MM.1S (cell line): ENCODE measurements at regions not wholly inside any gene's neighbourhood (a gene's known extent, or its start where the extent isn't known, plus 50 kb on each side); places are given as distances from the start of the nearest gene placed in this dataset.

ENCODE experiments used
- EZH2phosphoT487 ChIP-seq: fragments of 300-600 bp; sonication (generic); IDR thresholded peaks from 2 replicates; pipeline ENCODE4 v1.6.1; 2018; ENCODE audit warnings: antibody characterized with exemption, low read length
- TF ChIP-seq, protein P1 (sequence below): fragments of 300-600 bp; sonication (generic); IDR thresholded peaks from 2 replicates; pipeline ENCODE4 v1.5.1; 2016; ENCODE audit warnings: antibody characterized with exemption, low read length, mixed read lengths

DNA sequence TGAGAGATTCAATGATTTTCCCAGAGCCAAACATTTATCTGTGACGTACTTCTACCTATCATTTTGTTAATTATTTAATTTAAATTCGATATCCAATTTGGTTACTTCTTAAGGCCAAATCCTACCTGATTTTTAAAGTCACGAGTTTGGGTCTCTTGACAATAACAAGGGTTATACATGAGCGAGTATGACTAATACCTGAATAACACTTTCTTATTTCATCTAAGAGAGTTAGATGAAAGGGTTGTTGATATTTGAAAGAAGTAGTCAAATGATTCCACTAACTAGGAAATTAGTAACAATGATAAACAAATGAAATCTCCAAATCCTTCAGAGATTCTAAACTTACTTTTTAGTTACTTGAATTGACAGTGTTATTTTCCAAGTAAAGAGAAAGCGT is 1086.9 kb downstream of the XPNPEP1 start:
- TF ChIP-seq, protein P1, sequence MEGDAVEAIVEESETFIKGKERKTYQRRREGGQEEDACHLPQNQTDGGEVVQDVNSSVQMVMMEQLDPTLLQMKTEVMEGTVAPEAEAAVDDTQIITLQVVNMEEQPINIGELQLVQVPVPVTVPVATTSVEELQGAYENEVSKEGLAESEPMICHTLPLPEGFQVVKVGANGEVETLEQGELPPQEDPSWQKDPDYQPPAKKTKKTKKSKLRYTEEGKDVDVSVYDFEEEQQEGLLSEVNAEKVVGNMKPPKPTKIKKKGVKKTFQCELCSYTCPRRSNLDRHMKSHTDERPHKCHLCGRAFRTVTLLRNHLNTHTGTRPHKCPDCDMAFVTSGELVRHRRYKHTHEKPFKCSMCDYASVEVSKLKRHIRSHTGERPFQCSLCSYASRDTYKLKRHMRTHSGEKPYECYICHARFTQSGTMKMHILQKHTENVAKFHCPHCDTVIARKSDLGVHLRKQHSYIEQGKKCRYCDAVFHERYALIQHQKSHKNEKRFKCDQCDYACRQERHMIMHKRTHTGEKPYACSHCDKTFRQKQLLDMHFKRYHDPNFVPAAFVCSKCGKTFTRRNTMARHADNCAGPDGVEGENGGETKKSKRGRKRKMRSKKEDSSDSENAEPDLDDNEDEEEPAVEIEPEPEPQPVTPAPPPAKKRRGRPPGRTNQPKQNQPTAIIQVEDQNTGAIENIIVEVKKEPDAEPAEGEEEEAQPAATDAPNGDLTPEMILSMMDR = no peak
- no peak for TF ChIP-seq EZH2phosphoT487
